H9 (cell line): ENCODE measurements at regions not wholly inside any gene's neighbourhood (a gene's known extent, or its start where the extent isn't known, plus 50 kb on each side); places are given as distances from the start of the nearest gene placed in this dataset.

Source experiments
- DNase-seq: peaks from one replicate; pipeline ENCODE4 v3.0.0-alpha.2; 2017
- H2AFZ ChIP-seq: one replicate; pipeline ENCODE4 v1.6.1; 2013; ENCODE audit warnings: mild to moderate bottlenecking, low read length, control low read depth, moderate library complexity
- H2AK5ac ChIP-seq: 2 replicates; pipeline ENCODE4 v1.6.1; 2013; ENCODE audit warnings: low read length, control low read depth, mixed read lengths; ENCODE audit not compliant: insufficient read length
- H2BK120ac ChIP-seq: one replicate; pipeline ENCODE4 v1.6.1; 2013; ENCODE audit warnings: low read depth, mild to moderate bottlenecking, low read length, control low read depth, inconsistent platforms; ENCODE audit not compliant: poor library complexity, severe bottlenecking
- H2BK12ac ChIP-seq: 2 replicates; pipeline ENCODE4 v1.6.1; 2013; ENCODE audit warnings: low read length, control low read depth, mixed read lengths, low read depth; ENCODE audit not compliant: insufficient read length
- H2BK15ac ChIP-seq: 2 replicates; pipeline ENCODE4 v1.6.1; 2013; ENCODE audit warnings: low read depth, low read length, control low read depth
- H2BK20ac ChIP-seq: one replicate; pipeline ENCODE4 v1.6.1; 2013; ENCODE audit warnings: low read depth, mild to moderate bottlenecking, low read length, control low read depth, inconsistent platforms; ENCODE audit not compliant: poor library complexity, severe bottlenecking
- H2BK5ac ChIP-seq: 2 replicates; pipeline ENCODE4 v1.6.1; 2013; ENCODE audit warnings: low read length, control low read depth, mixed read lengths; ENCODE audit not compliant: insufficient read length
- H3K14ac ChIP-seq: 2 replicates; pipeline ENCODE4 v1.6.1; 2013; ENCODE audit warnings: low read length, control low read depth; ENCODE audit not compliant: insufficient read depth
- H3K18ac ChIP-seq: 2 replicates; pipeline ENCODE4 v1.6.1; 2013; ENCODE audit warnings: low read depth, mild to moderate bottlenecking, mixed read lengths, low read length, control low read depth; ENCODE audit not compliant: insufficient read length
- H3K23ac ChIP-seq: 2 replicates; pipeline ENCODE4 v1.6.1; 2013; ENCODE audit warnings: low read length, control low read depth, mixed read lengths, low read depth; ENCODE audit not compliant: insufficient read length
- H3K23me2 ChIP-seq: 2 replicates; pipeline ENCODE4 v1.6.1; 2013; ENCODE audit warnings: low read depth, mild to moderate bottlenecking, mixed read lengths, low read length, control low read depth; ENCODE audit not compliant: insufficient read length, poor library complexity, severe bottlenecking
- H3K27ac ChIP-seq: 2 replicates; pipeline ENCODE4 v1.5.1; 2013; ENCODE audit warnings: low read length, control low read depth, mixed read lengths, low read depth; ENCODE audit not compliant: insufficient read length
- H3K27me3 ChIP-seq: 2 replicates; pipeline ENCODE4 v1.6.1; 2013; ENCODE audit warnings: low read length, control low read depth, inconsistent platforms; ENCODE audit not compliant: insufficient read depth
- H3K4ac ChIP-seq: 2 replicates; pipeline ENCODE4 v1.6.1; 2013; ENCODE audit warnings: low read depth, mild to moderate bottlenecking, control low read depth, inconsistent platforms, low read length, moderate library complexity
- H3K4me1 ChIP-seq: 2 replicates; pipeline ENCODE4 v1.6.1; 2013; ENCODE audit warnings: low read length, control low read depth, inconsistent platforms; ENCODE audit not compliant: insufficient read depth
- H3K4me2 ChIP-seq: 2 replicates; pipeline ENCODE4 v1.6.1; 2013; ENCODE audit warnings: low read length, control low read depth, mixed read lengths; ENCODE audit not compliant: insufficient read length, insufficient read depth
- H3K56ac ChIP-seq: 2 replicates; pipeline ENCODE4 v1.6.1; 2013; ENCODE audit warnings: low read depth, mild to moderate bottlenecking, mixed read lengths, low read length, control low read depth; ENCODE audit not compliant: insufficient read length
- H3K79me1 ChIP-seq: 2 replicates; pipeline ENCODE4 v1.6.1; 2013; ENCODE audit warnings: low read depth, mild to moderate bottlenecking, moderate library complexity, low read length, control low read depth, inconsistent platforms; ENCODE audit not compliant: insufficient read depth, poor library complexity, severe bottlenecking
- H3K79me2 ChIP-seq: 2 replicates; pipeline ENCODE4 v1.6.1; 2013; ENCODE audit warnings: low read length, control low read depth, inconsistent platforms; ENCODE audit not compliant: insufficient read depth
- H3K9ac ChIP-seq: 2 replicates; pipeline ENCODE4 v1.6.1; 2013; ENCODE audit warnings: low read length, control low read depth, mixed read lengths; ENCODE audit not compliant: insufficient read length; ENCODE audit errors: extremely low read depth
- H3K9me3 ChIP-seq: one replicate; pipeline ENCODE4 v1.6.1; 2013; ENCODE audit warnings: low read depth, low read length, inconsistent platforms; ENCODE audit not compliant: control insufficient read depth
- H3T11ph ChIP-seq: one replicate; pipeline ENCODE4 v1.6.1; 2013; ENCODE audit warnings: mild to moderate bottlenecking, low read length, control low read depth, inconsistent platforms
- H4K20me1 ChIP-seq: one replicate; pipeline ENCODE4 v1.6.1; 2013; ENCODE audit not compliant: control insufficient read depth, insufficient read length, insufficient read depth
- H4K5ac ChIP-seq: 2 replicates; pipeline ENCODE4 v1.6.1; 2013; ENCODE audit warnings: low read depth, mild to moderate bottlenecking, mixed read lengths, low read length, control low read depth; ENCODE audit not compliant: insufficient read length
- H4K8ac ChIP-seq: replicated peaks from 2 replicates; pipeline ENCODE4 v1.6.1; 2013; ENCODE audit warnings: low read length, control low read depth, mixed read lengths, low read depth; ENCODE audit not compliant: insufficient read length
- H4K91ac ChIP-seq: 2 replicates; pipeline ENCODE4 v1.6.1; 2013; ENCODE audit warnings: low read depth, mild to moderate bottlenecking, moderate library complexity, mixed read lengths, low read length, control low read depth; ENCODE audit not compliant: insufficient read length
- H3K27ac Mint-ChIP-seq, 3 experiments: 2 replicates in 2 of 3; 3 replicates in 1 of 3; pipeline ENCODE4 v1.8.0; 2020 to 2021; ENCODE audit warnings: mixed read lengths in 3 of 3, mild to moderate bottlenecking in 1 of 3, moderate library complexity in 1 of 3
- H3K27me3 Mint-ChIP-seq: 2 replicates; pipeline ENCODE4 v1.8.0; 2021; ENCODE audit warnings: low read depth, mild to moderate bottlenecking, moderate library complexity, mixed read lengths
- H3K36me3 Mint-ChIP-seq, 3 experiments: 2 replicates in 2 of 3; 3 replicates in 1 of 3; pipeline ENCODE4 v1.8.0; 2020 to 2021; ENCODE audit warnings: low read depth in 3 of 3, mixed read lengths in 3 of 3; ENCODE audit not compliant: insufficient read depth in 1 of 3
- H3K4me1 Mint-ChIP-seq, 2 experiments: 2 replicates each; pipeline ENCODE4 v1.8.0; 2020; ENCODE audit warnings: mixed read lengths in 2 of 2
- H3K4me3 Mint-ChIP-seq, 2 experiments: 2 replicates in 1 of 2; 3 replicates in 1 of 2; pipeline ENCODE4 v1.8.0; 2020 to 2021; ENCODE audit warnings: mild to moderate bottlenecking in 2 of 2, mixed read lengths in 2 of 2, moderate library complexity in 1 of 2
- H3K9me3 Mint-ChIP-seq, 2 experiments: 2 replicates in 1 of 2; 3 replicates in 1 of 2; pipeline ENCODE4 v1.8.0; 2020; ENCODE audit warnings: mild to moderate bottlenecking in 2 of 2, mixed read lengths in 2 of 2, moderate library complexity in 1 of 2
- WGBS: extraction: QIAGEN DNeasy Blood & Tissue Kit; methylation state at CpG from one replicate; pipeline ENCODE4 v1.1.7; 2013; ENCODE audit warnings: missing lambda C conversion rate, low lambda C conversion rate, mixed read lengths; ENCODE audit not compliant: insufficient read length; ENCODE audit errors: extremely low coverage; 5-methylcytosine and 5-hydroxymethylcytosine counted together
- TF ChIP-seq, protein P1 (sequence below): fragments of 200-600 bp; sonication (generic); conservative IDR thresholded peaks from 3 replicates; pipeline ENCODE4 v1.8.0; 2021; ENCODE audit warnings: antibody characterized with exemption, mild to moderate bottlenecking

DNA sequence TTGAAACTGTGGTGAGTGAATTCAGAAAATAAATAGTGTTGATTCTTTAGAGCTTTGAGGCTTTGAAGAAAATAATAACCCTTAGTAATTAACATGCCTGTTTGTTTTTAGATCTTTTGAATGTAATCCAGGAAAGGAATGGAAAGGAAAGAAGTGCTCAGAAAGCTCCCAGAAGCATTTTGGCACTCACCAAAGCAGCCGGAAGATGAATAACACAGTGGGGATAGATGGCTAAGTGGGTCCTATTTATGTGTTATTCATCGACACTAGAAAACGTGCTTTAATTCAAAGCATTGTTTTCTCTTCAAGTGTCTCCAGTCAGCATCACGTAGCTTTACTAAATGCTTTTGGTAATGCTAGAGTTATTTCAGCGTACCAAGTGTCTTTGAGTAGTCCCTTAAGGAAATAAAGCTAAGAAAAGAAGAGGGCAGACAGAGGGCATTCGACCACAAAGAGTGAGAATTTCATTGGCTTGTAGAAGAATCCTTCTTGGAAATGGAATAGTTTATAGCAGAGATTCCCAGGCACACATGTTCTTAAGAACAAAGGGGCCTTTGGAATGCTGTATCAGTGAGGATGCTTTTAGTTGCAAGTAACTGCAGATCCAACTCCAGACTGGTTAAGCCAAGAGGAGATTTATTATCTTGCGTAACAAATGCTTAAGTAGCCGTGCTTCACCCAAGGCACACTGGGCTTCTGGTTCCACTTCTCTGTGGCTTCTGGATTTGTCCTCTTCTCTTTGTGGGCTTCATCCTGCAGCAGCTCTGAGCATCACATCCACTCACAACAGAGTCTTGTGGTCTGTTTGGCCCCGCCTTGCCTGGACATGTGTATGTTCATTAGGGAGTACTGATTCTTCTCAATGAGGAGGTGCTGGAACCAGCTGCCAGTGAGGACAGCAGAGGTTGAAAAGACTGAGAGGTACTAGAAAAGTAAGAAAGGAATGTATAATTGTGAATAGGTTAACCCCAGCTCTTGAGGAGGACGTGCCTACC, 63.6 kb upstream of the LTBP1 start:
- Histone ChIP-seq H4K5ac (no peak overlapping the region), H3K4me1 (no peaks in the 10 kb centered on the region), H3K18ac (no peak overlapping the region), H4K8ac (no peak overlapping the region), H3K9me3 (peaks cover 6% of the 10 kb centered on the region), H3K4ac (no peak overlapping the region), H3K27ac (no peak overlapping the region), H3K56ac (no peak overlapping the region), H2BK12ac (no peak overlapping the region), H4K91ac (no peak overlapping the region), H3K23me2 (no peaks in the 10 kb centered on the region), H3K79me2 (no peaks in the 10 kb centered on the region), H3T11ph (no peak overlapping the region), H4K20me1 (no peaks in the 10 kb centered on the region), H2BK120ac (no peak overlapping the region), H3K23ac (no peak overlapping the region), H3K27me3 (no peaks in the 10 kb centered on the region), H2AFZ (no peak overlapping the region), H2BK20ac (no peak overlapping the region), H3K14ac (no peak overlapping the region), H3K4me2 (no peak overlapping the region), H3K9ac (no peak overlapping the region), H2BK5ac (no peak overlapping the region), H3K79me1 (no peaks in the 10 kb centered on the region), H2AK5ac (no peak overlapping the region), H2BK15ac (no peak overlapping the region)
- Mint-ChIP-seq H3K27ac (no peak overlapping the region; a peak in 1 of 7 replicates), H3K36me3 (peaks cover 4 to 8% (median 5%) of the 10 kb centered on the region in 3 experiments; a peak in 4 of 7 replicates), H3K4me3 (no peak overlapping the region), H3K27me3 (no peaks in the 10 kb centered on the region), H3K4me1 (no peaks in the 10 kb centered on the region), H3K9me3 (peaks cover 19 to 21% of the 10 kb centered on the region in 2 experiments; a peak in 4 of 5 replicates)
- WGBS, result no CpG with 5 or more reads among the region's 10 CpGs
- TF ChIP-seq, protein P1, sequence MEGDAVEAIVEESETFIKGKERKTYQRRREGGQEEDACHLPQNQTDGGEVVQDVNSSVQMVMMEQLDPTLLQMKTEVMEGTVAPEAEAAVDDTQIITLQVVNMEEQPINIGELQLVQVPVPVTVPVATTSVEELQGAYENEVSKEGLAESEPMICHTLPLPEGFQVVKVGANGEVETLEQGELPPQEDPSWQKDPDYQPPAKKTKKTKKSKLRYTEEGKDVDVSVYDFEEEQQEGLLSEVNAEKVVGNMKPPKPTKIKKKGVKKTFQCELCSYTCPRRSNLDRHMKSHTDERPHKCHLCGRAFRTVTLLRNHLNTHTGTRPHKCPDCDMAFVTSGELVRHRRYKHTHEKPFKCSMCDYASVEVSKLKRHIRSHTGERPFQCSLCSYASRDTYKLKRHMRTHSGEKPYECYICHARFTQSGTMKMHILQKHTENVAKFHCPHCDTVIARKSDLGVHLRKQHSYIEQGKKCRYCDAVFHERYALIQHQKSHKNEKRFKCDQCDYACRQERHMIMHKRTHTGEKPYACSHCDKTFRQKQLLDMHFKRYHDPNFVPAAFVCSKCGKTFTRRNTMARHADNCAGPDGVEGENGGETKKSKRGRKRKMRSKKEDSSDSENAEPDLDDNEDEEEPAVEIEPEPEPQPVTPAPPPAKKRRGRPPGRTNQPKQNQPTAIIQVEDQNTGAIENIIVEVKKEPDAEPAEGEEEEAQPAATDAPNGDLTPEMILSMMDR, result no peak
- DNase-seq, result no peak
